ENCODE measurements at regions not wholly inside any gene's neighbourhood (a gene's known extent, or its start where the extent isn't known, plus 50 kb on each side); places are given as distances from the start of the nearest gene placed in this dataset.
A peak's percentile ranks its signal among the peaks of the same experiment; 100 is the strongest.

- intact Hi-C loops (cut with micrococcal nuclease): no loop called here
- Mint-ChIP-seq H3K4me3 (ENCODE audit: unreplicated experiment) (no peak overlapping the region), H3K27me3 (ENCODE audit: insufficient read depth, unreplicated experiment) (no peaks in the 10 kb centered on the region), H3K27ac (ENCODE audit: low read depth, unreplicated experiment) (peak overlapping the region; percentile 68), H3K36me3 (ENCODE audit: insufficient read depth, unreplicated experiment) (peaks cover 11% of the 10 kb centered on the region), H3K9me3 (ENCODE audit: unreplicated experiment) (no peaks in the 10 kb centered on the region), H3K4me1 (ENCODE audit: insufficient read depth, unreplicated experiment) (peaks cover 79% of the 10 kb centered on the region)
- ChIA-PET CTCF (interaction anchor here (1.0 kb wide), 1 partner anchor 191 kb away, joined by 3 read pairs; no protein-coding TSS in a partner anchor), POLR2A (interaction anchor here (0.6 to 4.5 kb wide), 18 partner anchors 9 to 394 kb away, joined by 3 to 93 read pairs (median 6); no protein-coding TSS in a partner anchor)
- no peak for TF ChIP-seq CTCF (IDR thresholded peaks at IDR 0.05; ENCODE audit: unreplicated experiment)
- DNase-seq (ENCODE audit: unreplicated experiment): no peak
- BruUV-seq (replicated peaks): no TSS peak
Measured at GRCh38 chr12:46553911-46554310, 181.3 kb upstream of the SLC38A2 start.

DNA sequence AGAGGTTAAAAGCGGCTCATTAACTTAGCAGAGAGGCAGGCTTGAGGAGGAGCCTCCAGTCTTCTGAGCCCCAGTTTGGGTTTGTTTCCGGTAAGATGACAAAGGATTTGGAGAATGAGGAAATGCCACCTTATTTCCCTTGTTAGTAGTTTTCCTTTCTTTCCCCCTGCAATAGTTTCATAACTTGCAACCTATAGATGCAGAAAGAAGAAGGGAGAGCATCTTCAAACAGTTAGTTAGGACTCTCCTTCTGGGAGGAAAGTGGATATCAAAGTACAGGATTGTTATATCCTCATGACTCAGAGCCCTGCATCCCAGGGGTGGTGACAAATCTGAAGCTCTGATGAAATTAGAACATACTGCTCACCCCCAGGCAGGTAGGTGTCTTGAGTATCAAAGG lies 180.7 kb upstream of the SLC38A2 start:
- TF ChIP-seq CTCF (IDR thresholded peaks at IDR 0.05; ENCODE audit: unreplicated experiment): no peak
- intact Hi-C loops (cut with micrococcal nuclease): no loop called here
- BruUV-seq (replicated peaks): no TSS peak
- Mint-ChIP-seq H3K4me1 (ENCODE audit: insufficient read depth, unreplicated experiment) (peaks cover 82% of the 10 kb centered on the region), H3K27me3 (ENCODE audit: insufficient read depth, unreplicated experiment) (no peaks in the 10 kb centered on the region), H3K9me3 (ENCODE audit: unreplicated experiment) (no peaks in the 10 kb centered on the region), H3K36me3 (ENCODE audit: insufficient read depth, unreplicated experiment) (peaks cover 12% of the 10 kb centered on the region), H3K27ac (ENCODE audit: low read depth, unreplicated experiment) (peak overlapping the region; percentile 68), H3K4me3 (ENCODE audit: unreplicated experiment) (no peak overlapping the region)
- peak; percentile 86 for DNase-seq (ENCODE audit: unreplicated experiment)
- ChIA-PET CTCF (no interaction called here), POLR2A (interaction anchor here (0.6 to 4.5 kb wide), 16 partner anchors 10 to 393 kb away, joined by 3 to 93 read pairs (median 6); no protein-coding TSS in a partner anchor)

DNA sequence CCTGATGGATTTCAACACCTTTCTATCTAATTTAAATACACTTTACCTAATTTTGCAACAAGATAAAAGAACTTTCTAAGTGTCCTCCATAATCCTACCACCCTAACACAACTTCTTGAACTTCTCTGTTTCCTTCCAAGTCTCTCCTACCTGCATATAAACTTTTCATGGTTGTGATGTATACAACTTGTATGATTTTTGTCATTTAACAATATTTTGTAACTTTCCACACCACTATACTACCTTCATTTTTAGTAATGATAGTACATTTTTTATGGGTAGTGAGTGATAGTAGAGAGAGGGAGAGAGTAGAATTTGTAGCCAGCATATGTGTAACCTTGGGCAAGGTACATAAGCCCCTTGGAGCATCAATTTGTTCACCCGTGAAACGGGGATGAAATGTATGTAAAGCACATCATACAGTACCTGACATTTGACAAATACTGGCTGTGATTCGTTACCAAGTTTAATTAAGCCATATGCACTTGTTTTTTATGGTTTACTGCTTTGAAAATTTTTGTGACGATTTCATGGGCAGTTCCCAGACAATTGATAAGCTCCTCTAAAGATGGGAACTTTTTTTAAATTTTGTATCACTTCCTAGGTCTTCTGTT lies 177.8 kb upstream of the SLC38A2 start:
- TSS peak; percentile 83 for BruUV-seq (replicated peaks)
- no peak for TF ChIP-seq CTCF (IDR thresholded peaks at IDR 0.05; ENCODE audit: unreplicated experiment)
- H3K36me3 Mint-ChIP-seq (ENCODE audit: insufficient read depth, unreplicated experiment): peaks cover 12% of the 10 kb centered on the region
- DNase-seq (ENCODE audit: unreplicated experiment): no peak
- intact Hi-C loops (cut with micrococcal nuclease): no loop called here
- H3K9me3 Mint-ChIP-seq (ENCODE audit: unreplicated experiment): no peaks in the 10 kb centered on the region
- peak overlapping the region; percentile 98 for H3K27ac Mint-ChIP-seq (ENCODE audit: low read depth, unreplicated experiment)
- POLR2A ChIA-PET: interaction anchor here (0.6 to 3.9 kb wide), 20 partner anchors 9 to 282 kb away, joined by 3 to 33 read pairs (median 5); partner anchors contain the start of gene SLC38A1
- CTCF ChIA-PET: interaction anchor here (0.7 to 0.9 kb wide), 2 partner anchors 17 to 116 kb away, joined by 3 read pairs; no protein-coding TSS in a partner anchor
- H3K4me3 Mint-ChIP-seq (ENCODE audit: unreplicated experiment): no peak overlapping the region
- no peaks in the 10 kb centered on the region for H3K27me3 Mint-ChIP-seq (ENCODE audit: insufficient read depth, unreplicated experiment)
- H3K4me1 Mint-ChIP-seq (ENCODE audit: insufficient read depth, unreplicated experiment): peaks cover 83% of the 10 kb centered on the region

DNA sequence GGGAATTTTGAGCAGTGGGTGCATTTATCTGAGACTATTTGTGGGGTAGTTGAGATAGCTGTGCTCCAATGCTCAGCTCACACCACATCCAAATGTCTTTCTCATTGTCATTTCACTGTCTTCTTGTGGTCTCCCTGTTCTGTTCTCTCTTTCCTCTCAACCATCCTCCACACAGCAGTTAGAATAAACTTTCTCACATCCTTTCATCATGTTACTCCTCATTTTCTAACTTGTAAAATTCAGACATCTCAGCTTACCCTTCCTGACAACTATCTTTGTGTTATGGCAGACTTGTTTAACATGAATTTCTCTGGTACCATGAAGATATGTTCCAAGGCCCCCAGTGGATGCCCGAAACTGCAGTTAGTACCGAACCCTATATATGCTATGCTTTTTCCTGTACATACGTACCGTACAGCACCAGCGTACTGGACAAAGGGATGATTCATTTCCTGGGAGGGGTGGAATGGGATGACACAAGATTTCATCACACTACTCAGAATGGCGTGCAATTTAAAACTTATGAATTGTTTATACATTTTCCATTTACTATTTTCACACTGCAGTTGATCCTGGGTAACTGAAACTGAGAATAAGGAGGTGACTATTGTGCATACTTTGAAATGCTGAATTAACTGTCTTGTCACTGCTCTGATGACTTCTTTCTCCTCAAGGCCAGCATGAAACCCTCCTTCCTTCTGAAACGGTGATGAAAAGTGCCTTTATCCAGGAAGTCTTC lies 177.1 kb upstream of the SLC38A2 start:
- Mint-ChIP-seq H3K27ac (ENCODE audit: low read depth, unreplicated experiment) (peak overlapping the region; percentile 98), H3K4me3 (ENCODE audit: unreplicated experiment) (peak overlapping the region; percentile 58), H3K36me3 (ENCODE audit: insufficient read depth, unreplicated experiment) (peaks cover 12% of the 10 kb centered on the region), H3K9me3 (ENCODE audit: unreplicated experiment) (peaks cover 2% of the 10 kb centered on the region), H3K4me1 (ENCODE audit: insufficient read depth, unreplicated experiment) (peaks cover 76% of the 10 kb centered on the region), H3K27me3 (ENCODE audit: insufficient read depth, unreplicated experiment) (no peaks in the 10 kb centered on the region)
- TF ChIP-seq CTCF (IDR thresholded peaks at IDR 0.05; ENCODE audit: unreplicated experiment): no peak
- intact Hi-C loops (cut with micrococcal nuclease): loop anchor here (2.0 kb wide), 2 partner anchors 57 to 119 kb away; no protein-coding TSS in a partner anchor
- ChIA-PET POLR2A (interaction anchor here (0.8 to 4.1 kb wide), 16 partner anchors 9 to 281 kb away, joined by 3 to 40 read pairs (median 10); partner anchors contain the start of gene SLC38A1), CTCF (interaction anchor here (0.6 to 1.7 kb wide), 6 partner anchors 25 to 397 kb away, joined by 3 to 5 read pairs (median 3); no protein-coding TSS in a partner anchor)
- DNase-seq (ENCODE audit: unreplicated experiment): peak; percentile 93
- TSS peak; percentile 88 for BruUV-seq (replicated peaks)
